SKM-1 (cell line): ENCODE measurements at regions not wholly inside any gene's neighbourhood (a gene's known extent, or its start where the extent isn't known, plus 50 kb on each side); places are given as distances from the start of the nearest gene placed in this dataset.
"Not testable (repeated sequence)": the region's sequence is repeated elsewhere in the genome, so short reads cannot be mapped to it uniquely, and the experiment has no call there.

Source experiments
- DNase-seq: peaks from one replicate; lab custom pipeline; 2025; ENCODE audit not compliant: unreplicated experiment; lab: John Stamatoyannopoulos, UW

GRCh38 chr16:85270374-85270773 is 158.1 kb upstream of the CIBAR2 start:
- DNase-seq = no peak

GRCh38 chr16:85271198-85271597 is 158.9 kb upstream of the CIBAR2 start:
- DNase-seq = no peak

- DNase-seq = no peak
These were observed 161.0 kb upstream of the CIBAR2 start for GRCh38 chr16:85273293-85273692.

- DNase-seq = no peak
These were observed 162.2 kb upstream of the CIBAR2 start for GRCh38 chr16:85274501-85274900.

GRCh38 chr16:85274924-85275323 is 162.7 kb upstream of the CIBAR2 start:
- no peak for DNase-seq

- DNase-seq = no peak
These were observed 163.4 kb upstream of the CIBAR2 start for GRCh38 chr16:85275533-85276249.

GRCh38 chr16:85276258-85276657 is 164.0 kb upstream of the CIBAR2 start:
- no peak for DNase-seq

GRCh38 chr16:85276721-85277120 is 164.4 kb upstream of the CIBAR2 start:
- no peak for DNase-seq

GRCh38 chr16:85278839-85279238 is 166.6 kb upstream of the CIBAR2 start:
- no peak for DNase-seq

- no peak for DNase-seq
These were observed 167.1 kb upstream of the CIBAR2 start for GRCh38 chr16:85279402-85279801.

GRCh38 chr16:85279825-85280545 is 167.7 kb upstream of the CIBAR2 start:
- no peak for DNase-seq

GRCh38 chr16:85281181-85281580 is 168.9 kb upstream of the CIBAR2 start:
- DNase-seq = no peak

- DNase-seq = no peak
These were observed 170.6 kb upstream of the CIBAR2 start for GRCh38 chr16:85282842-85283241.

GRCh38 chr16:85283305-85284050 is 171.2 kb upstream of the CIBAR2 start:
- DNase-seq = no peak

- no peak for DNase-seq
These were observed 172.0 kb upstream of the CIBAR2 start for GRCh38 chr16:85284141-85284817.

- DNase-seq = no peak
These were observed 173.4 kb upstream of the CIBAR2 start for GRCh38 chr16:85285681-85286065.

GRCh38 chr16:85286066-85286831 is 174.0 kb upstream of the CIBAR2 start:
- DNase-seq = no peak

GRCh38 chr16:85286951-85287814 is 174.9 kb upstream of the CIBAR2 start:
- DNase-seq = no peak

- DNase-seq = not testable (repeated sequence)
These were observed 175.5 kb upstream of the CIBAR2 start for GRCh38 chr16:85287815-85288109.

- no peak for DNase-seq
These were observed 176.1 kb upstream of the CIBAR2 start for GRCh38 chr16:85288341-85288868.
